ENCODE measurements at regions not wholly inside any gene's neighbourhood (a gene's known extent, or its start where the extent isn't known, plus 50 kb on each side); places are given as distances from the start of the nearest gene placed in this dataset.

DNA sequence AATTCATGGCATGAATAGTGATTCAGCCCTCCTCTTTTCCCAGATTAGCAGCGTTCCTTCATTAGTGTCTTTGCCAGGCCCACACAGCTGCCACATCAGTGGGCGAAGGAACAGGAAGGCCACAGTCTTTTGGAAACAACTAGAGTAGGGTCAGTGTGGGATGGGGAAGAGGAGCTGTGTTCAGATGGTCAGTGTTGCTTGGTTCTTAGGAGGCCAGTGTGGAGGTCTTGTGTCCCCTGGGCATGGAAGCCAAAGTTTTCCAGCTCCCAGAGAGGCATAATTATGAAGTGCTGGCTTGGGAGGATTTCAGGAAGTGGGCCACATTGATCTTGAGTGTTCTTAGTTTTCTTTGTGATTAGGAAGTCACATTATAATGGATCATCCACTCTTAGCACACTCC is 269.6 kb downstream of the PSAT1 start:
- DNase-seq (ENCODE audit: low spot score), result no peak

DNA sequence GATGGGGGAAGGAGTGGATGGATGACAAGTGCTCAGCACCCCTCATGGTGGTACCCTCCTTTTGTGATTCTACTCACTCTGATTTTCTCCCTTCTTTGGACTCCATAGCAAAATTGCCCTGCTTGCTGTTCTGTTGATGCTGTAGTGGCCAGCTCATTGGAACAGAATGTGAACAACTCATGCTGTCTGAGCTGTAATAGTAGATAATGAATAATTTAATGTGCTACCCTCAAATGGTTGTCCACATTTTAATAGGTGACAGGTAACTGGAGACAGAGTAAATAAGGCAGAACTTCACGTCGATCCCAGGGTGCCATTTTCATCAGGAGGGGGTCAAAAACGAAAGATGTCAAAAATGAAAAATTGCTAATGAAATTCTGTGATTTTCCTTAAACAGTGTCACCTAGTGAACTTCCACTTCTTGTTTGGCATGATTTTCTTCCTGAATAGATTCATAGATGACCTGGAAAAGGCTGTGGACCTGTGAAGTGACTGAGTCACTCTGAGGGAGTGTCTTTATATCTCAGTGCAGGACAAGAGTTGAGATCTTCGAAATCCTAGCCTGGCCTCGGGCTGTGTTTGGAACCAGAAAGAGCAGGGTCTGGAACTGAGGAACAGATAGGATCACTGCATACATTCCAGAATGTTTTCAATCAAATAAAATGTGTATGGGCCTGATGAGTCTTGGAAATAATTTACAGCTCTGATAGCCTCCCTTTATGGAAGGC is 270.2 kb downstream of the PSAT1 start:
- DNase-seq (ENCODE audit: low spot score), result peak; percentile 80

DNA sequence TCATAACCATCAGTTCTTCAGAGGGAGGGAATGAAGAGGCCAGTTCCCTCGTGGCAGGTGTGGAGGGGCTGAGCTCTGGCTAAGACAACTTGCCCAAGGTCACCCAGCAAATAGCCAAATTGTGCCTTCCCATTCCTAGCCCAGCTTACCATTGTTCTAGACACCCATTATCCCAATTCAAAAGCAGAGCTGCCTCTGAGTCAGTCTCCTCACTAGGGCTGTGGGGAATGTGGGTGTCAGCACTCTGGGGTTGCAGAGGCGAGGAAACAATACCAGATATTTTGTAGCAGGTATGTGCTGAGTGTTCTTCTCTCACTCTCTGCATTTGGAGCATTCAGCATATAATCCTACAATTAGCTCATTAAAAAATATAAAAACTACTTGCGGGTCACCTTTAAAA is 270.8 kb downstream of the PSAT1 start:
- no peak for DNase-seq (ENCODE audit: low spot score)

DNA sequence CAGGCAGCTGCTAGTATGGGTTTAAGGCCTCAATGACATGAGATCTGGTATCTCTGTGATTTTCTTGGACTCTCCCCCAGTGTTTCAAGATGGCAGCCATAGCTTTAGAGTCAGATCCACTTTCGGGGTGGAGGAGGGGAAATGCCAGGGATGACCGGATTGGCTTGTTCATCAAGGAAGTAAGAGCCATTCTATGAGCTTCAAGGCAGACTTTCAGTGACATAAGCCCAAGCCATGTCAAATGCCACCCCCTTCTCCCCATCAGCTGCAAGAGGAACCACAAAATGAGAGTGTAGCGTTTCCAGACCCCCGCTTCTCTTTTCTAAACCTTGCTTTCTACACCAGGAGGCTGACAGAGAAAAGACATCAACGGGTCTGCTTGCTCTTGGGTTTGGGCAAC is 271.8 kb downstream of the PSAT1 start:
- DNase-seq (ENCODE audit: low spot score), result no peak

DNA sequence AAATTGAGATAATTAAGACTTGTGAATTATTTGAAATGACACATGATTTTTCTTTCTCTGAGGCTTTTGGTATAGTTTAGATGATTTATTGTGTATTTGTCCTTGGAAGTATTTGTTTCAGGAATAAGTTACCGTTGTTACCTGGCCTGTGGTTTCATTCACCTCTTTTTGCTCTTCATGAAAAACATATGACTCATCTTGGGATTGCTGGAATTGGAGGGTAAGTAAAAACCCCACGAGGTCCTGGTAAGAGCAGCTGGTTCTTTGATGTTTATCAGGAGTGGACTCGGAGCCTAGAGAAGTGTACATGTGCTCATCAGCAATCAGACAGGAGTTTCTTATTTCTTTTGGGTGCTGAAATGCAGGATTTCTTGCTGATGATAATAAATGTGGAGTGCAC is 275.3 kb downstream of the PSAT1 start:
- peak; percentile 21 for DNase-seq (ENCODE audit: low spot score)

DNA sequence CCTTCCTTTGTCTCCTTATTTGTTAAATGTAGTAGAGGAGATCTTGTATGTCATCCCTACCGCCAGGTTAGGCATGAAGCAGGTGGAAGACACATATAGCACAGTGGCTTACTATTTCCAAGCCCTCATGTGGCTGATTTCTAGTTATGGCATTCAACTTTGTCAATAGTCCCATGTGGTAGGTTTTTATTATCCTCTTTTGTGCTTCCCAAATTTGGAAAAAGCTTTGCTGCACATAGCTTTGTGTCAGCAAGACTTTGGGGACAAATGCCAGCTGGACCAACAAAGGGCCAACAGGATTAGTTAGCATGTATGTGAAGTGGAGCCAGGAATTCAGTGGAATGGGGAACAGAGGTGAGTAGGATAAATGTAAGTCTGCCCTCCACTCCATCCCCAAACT is 276.3 kb downstream of the PSAT1 start:
- no peak for DNase-seq (ENCODE audit: low spot score)

DNA sequence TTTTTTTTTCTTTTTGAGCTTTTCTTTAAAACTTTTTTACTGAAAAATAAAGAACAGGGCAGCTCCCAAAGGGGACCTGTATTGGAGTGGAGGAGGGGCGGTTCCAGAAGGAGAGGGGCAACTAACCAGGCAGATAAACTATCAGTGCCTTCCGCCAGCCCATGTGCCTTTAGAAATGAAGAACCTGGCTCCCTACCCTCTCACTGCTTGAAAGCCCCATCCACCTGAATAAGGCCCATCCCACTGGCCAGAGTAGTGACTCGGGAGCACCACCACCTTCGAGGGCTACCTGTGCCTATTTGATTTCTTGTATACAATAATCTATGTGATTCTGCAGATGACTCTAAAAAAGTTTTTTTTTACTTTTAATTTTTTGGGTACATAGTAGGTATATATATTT is 276.7 kb downstream of the PSAT1 start:
- DNase-seq (ENCODE audit: low spot score), result no peak

DNA sequence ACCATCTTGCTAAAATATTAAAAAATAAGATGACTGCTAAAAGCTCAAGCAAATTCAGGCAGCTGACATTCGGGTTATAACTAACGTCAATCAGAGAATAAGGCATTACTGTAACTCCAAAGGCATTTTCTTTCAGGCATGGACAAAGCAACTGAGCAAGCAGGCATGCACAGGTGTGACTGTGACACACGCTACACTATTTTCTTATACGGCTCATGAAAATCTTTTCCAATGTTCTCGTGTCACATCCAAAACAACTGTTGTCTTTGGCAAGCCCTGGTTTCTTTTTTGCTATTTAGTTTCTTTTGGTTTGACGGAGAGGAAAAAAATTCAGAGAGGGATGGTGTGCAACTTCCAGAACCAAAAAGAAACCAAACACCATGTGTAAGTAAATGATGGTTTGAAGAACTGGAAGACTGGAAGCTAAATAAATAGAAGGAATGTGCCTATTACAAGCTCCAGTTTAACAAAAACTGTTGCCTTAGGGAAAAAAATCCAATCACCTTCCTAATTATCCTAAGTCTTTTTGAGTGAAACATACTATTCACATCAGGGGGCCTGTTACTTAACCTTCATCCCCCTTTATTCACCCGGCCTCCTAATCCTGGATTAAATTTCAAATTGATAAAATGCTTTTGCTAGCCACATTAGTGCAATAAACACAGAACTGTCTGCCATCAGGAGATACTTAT is 277.6 kb downstream of the PSAT1 start:
- DNase-seq (ENCODE audit: low spot score), result no peak

DNA sequence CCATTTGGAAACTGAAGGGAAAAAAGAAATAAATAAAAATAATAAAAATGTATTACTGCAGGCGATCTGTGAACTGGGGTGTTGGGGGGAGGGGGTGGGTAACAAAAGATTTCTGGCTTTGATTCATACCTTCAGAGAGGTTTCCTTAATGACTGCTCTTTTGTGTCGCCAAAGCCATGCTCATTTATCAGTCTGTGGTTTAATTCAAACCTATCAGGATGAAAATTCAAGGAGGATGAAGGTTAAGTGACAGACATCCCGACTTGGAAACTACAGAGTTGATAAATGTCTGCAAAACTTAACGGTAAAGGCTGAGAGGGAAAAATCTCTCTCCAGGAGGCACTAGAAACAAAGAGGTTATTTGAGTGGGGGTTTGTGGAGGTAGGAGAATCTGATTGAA is 278.2 kb downstream of the PSAT1 start:
- no peak for DNase-seq (ENCODE audit: low spot score)

DNA sequence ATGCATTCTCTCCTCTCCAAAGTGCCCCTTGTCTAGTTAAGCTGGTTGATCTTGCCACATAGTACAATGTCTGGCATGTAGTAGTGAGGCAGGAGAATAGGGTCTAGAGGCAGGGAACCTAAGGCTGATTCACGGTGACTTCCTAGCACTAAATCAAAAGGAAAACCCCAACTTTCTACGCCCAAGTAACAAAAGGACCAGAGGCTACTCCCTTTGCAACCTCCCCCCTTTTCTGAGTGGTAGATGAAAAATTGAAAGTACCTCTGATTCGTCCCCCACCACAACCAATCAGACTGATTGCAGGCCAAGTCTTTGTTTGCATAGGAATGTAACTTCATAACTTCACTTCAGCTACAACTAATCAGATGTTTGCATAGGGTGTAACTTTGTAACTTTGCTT is 278.8 kb downstream of the PSAT1 start:
- DNase-seq (ENCODE audit: low spot score), result no peak

DNA sequence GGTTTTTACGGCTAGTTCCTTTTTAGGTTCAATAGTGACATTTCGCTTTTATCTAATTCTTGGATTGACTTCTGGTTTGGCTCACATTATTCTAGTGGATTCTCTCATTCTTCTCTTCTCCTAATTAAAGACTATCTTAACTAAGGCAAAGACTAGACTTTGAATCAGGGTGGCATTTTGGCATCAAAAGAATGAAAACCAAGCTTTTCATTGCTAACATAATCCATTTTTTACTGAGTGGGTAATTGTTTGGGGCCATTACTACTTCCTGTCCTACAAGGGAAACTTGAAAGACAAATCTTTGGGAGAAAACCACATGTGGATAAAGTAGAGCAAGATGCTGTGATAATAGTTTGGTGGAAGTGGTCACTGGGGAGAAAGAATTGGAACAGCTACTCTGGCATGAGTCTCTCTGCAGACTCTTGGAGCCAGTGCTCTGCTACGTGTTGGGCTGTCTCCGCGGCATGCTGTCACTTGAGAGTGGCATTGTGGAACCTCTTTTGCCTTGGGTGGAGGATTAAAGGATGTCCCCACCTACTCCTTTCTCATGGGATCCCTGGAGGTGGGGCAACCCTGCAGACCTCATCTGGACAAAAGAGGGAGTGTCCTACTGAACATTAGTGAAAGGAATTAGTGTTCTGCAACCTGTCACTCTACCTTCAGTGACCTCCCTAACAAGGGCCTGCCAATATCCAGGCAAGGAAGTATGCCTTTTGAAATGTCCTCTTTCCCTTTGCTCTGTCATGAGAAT is 280.4 kb downstream of the PSAT1 start:
- no peak for DNase-seq (ENCODE audit: low spot score)

DNA sequence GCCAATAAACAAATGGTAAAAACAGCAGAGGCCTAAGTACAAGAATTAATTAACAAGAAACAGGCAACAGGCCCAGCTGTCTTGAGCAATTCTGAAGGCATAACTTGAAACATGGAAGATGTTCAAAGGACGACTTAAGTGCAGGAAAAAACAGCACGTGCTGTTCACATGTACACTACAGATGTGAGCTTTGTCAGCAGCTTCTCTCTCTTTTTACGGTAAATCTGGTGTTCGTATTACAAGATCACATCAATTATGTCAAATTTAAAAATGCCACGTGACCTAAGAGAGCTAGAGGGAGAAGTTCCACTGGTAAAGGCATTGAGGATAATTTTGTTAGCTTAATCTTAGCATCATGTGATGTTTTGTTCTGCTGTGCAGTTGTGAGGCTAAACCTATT is 281.1 kb downstream of the PSAT1 start:
- no peak for DNase-seq (ENCODE audit: low spot score)

DNA sequence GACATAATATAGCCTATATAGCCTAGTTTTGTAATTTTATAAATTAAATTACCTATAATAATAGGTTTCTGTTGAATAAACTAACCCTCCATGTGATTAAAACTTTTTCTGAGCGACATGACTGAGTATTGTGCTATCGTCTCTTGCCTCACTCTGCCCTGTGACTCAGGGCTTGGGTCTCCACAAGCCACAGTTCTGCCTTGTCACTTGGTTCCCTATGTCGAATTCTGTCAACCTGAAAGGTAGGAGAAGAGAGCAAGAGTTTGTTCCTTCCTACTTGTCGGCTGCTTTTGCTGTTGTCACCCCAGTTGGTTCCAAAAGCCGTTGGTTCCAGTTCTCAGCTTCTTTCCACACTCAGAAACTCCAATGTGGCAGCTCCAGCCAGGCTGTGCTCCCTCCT is 285.9 kb downstream of the PSAT1 start:
- DNase-seq (ENCODE audit: low spot score), result no peak

DNA sequence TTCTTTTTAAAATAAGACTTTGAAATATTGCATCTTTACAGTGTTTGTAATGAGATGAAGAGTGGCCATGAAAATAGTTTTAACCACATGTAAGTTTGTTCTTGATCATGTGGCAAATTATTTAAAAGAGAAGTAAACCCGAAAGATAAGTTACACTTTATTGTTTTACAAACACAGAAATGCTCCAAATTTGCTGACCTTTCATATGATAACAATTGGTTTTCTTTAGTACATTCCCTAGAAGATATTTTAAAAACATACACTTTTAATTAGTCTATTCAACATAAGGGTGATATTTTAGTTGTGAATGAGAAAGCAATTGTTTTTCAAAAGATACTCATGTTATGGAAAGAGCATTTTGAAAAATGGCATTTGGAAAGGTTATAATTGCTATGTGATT is 287.7 kb downstream of the PSAT1 start:
- DNase-seq (ENCODE audit: low spot score), result no peak

DNA sequence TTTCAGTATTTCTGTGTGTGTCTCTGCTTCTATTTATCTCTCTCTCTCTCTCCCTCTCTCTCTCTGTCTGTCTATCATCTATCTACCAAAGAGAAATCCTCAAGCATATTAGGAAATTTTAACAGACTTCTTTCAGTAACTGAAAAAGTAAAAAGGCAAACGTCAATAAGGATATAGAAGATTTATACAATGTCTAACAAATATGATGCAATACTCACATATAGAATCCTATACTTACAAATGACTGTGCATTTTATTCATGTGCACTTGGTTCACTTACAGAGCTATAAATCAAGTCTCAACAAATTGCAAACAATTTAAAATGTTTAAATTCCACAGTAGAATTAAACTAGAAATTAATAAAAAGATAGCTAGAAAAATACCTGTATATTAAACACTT is 289.0 kb downstream of the PSAT1 start:
- no peak for DNase-seq (ENCODE audit: low spot score)

DNA sequence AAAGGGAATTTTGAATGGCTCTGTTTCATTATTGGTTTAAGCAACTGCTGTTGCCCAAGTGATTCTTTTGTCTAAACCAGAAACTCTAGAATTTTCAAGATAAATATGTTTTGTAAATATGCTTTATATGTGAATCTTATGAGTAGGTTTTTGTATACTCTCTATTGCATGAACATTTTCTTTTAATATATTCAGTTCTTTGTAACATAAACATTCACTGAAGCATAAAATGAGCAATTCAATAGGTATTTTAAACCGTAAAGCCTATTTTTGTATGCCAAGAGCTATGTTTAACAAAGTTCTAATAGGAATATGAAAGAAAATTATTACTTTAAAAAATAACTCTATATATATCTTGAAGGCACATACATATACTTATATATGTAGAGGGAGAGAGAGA is 293.1 kb downstream of the PSAT1 start:
- DNase-seq (ENCODE audit: low spot score), result no peak

DNA sequence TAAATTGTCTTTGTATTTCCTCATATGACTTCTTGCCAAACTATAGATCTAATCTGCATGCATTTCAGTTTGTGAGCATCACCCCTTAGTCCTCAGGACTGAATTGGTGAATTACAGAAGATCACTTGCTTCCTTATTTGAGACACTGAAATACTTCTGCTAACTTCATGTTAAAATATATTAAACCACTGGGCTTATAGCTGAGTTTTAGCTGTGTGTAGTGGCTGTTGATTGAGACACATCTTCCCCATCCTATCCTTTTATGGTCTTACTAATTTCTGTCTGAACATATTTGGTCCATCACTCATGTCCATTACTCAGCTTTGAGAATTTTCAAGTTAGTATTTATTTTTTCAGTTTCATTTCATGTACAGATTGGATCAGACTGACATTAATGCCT is 295.9 kb downstream of the PSAT1 start:
- peak; percentile 51 for DNase-seq (ENCODE audit: low spot score)

DNA sequence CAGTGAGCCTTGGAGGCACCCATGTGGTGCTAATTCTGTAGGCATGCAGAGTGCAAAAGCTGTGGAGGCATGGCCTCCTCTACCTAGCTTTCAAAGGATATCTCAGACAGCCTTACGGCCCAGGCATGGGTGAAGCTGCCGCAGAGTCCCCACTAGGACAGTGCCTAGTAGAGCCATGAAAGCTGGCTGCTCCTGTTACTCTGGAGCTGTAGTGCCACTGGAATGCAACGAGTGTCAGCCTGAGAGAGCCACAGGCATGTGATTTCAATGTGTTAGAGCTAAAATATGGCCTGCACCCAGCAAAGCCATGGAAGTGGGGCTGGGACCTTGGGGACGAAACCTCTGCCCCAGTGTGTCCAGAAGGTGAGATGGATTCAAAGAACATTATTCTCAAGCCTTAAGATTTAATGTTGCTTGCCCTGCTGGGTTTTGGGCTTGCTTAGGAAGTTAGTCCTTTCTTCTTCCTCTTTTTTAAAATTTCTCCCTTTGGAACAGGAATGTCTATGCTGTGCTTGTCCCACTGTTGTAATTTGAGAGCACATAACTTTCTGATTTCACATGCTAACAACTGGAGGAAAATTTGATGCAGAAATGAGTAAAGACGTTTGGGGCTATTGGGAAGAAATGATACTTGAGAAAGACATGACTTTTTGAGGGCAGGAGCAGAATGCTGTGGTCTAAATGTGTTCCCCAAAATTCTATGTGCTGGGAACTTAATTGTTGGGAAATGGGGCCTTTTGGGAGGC is 298.4 kb downstream of the PSAT1 start:
- no peak for DNase-seq (ENCODE audit: low spot score)

DNA sequence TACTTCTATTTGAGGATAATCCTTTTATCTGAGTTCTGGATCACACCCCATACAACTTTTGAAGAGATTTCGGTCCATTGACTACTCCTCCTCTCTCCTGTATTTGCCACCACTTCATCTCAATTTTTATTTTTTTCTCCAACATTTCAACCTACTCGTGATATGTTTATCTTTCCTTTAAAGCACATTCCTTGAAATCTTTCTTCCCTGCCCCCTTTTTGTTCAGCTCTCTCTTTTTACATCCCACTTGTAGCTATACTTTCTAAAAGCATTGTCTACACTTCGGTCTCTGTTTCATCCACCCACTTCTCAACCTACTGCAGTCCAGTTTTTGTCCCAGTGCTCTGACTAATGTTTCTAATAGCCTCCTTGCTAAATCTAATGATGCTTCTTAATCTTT is 299.4 kb downstream of the PSAT1 start:
- DNase-seq (ENCODE audit: low spot score), result no peak

DNA sequence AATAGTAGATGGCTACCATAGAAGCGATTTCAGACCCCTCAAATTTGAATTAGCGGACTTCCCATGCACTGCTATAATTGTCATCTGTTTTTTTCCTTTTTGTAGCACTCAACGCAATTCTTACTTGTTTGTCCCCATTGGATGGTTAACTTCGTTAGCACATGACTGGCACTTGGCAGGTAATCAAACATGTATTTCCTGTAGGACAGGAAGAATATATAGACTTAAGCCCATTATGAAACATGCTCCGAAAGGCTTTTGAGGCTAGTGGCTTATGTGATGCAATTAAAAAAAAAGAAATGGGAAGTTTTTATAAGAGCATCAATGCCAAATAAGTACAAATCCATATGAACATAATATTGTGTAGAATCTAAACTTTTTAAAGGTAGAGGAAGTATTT is 301.2 kb downstream of the PSAT1 start:
- DNase-seq (ENCODE audit: low spot score), result no peak

DNA sequence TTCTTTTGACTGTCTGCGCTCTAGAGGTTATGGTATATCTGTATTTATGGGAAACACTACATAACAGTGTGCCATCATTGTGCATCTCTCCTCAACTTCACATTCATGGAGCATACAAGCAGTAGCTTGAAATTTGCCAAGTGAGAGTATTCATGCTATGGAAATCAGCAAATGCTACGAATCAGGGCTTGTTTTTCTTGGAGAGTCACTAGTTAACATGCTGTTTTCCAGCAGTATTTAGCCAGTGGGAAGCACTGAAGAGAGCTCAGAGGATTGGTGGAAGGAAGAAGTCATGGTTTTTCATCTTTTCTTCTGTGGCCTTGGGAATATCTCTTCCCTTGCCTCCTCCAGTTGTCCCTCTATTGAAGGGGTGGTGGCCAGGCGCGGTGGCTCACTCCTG is 303.0 kb downstream of the PSAT1 start:
- no peak for DNase-seq (ENCODE audit: low spot score)

DNA sequence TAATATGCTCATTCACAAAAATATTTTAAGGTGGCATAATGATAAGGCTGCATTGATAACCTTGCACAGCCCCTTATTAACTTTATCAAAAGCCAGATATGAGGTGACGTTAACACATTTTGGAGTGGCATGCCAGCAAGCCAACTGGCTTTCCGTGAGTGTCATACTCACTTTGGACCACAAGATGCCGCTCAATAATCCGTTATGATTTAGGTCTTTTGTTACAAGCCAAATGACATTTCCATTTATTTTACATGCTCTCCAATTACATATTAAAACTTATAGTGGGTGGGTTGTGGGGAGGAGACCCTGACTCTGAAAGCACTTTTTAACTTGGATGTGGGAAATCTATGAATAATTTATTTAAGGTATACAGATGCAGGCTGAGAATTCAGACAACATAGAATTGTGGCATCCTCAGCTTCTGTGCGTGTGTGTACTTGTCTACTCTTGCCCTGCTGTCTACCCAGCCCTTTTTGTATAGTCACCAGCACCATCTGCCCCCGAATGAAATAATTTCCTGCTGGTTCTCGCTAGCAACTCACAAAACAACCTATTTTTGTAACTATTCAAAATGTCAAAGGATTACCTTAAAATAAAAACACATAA is 305.1 kb downstream of the PSAT1 start:
- peak; percentile 55 for DNase-seq (ENCODE audit: low spot score)
